ENCODE measurements at regions not wholly inside any gene's neighbourhood (a gene's known extent, or its start where the extent isn't known, plus 50 kb on each side); places are given as distances from the start of the nearest gene placed in this dataset.
A peak's percentile ranks its signal among the peaks of the same experiment; 100 is the strongest.

- DNase-seq: no peak
Measured at GRCh38 chr5:125348936-125349831, 602.7 kb upstream of the ZNF608 start.

DNA sequence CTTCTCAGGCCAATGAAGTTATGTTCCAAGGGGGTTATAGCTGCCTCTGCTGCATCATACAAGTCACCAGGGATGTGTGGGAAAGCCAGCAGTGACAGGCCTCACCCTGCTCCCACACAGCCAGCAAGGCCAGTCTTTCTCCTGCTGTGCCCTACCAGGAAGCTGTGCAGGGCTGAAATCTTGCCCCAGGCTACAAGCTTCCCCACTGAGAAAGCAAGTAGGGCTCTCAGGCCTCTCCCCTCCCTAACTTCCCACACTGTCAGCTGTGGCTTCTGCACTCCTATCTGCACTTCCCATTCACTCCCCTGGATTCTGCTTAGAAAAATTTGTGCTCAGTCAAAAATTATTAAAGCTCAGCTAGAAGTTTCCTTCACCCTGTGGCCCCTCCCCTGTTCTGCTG is 611.2 kb upstream of the ZNF608 start:
- DNase-seq: no peak

DNA sequence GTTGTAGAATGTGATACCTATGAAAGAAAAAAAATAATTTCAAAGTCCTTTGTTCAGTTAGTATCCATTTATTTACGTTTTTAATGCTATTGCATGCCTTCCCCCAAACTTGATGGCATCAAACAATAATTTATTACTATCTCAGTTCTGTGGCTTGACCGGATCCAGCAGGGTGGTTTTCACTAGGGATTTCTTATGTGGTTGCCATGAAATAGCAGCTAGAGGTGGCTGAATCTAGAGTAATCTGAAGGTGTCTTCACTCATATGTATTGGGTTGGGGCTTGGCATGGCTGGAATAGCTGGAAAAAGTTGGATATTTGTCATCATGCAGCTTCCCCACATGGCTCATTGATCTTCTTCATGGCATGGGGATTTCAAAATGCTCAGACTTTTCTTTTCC is 619.3 kb upstream of the ZNF608 start:
- no peak for DNase-seq

DNA sequence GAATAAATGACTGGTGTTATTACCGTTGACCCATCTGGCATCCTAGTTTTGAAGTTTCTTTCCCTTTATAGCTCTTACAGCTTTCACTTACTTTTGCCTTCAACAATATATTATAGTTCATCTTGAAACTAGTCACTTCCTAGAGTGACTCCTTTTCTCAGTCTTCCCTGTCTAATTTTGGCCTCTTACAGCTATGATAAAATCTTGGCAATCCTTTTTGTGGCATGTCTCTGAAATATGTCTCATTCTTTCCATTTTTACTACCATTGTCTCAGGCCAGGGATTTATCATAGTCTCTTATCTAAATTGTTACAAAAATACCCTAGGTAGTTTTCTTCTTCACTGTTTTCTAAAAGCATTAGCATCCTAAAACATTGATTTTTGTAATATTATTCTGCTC is 621.3 kb upstream of the ZNF608 start:
- DNase-seq: no peak

DNA sequence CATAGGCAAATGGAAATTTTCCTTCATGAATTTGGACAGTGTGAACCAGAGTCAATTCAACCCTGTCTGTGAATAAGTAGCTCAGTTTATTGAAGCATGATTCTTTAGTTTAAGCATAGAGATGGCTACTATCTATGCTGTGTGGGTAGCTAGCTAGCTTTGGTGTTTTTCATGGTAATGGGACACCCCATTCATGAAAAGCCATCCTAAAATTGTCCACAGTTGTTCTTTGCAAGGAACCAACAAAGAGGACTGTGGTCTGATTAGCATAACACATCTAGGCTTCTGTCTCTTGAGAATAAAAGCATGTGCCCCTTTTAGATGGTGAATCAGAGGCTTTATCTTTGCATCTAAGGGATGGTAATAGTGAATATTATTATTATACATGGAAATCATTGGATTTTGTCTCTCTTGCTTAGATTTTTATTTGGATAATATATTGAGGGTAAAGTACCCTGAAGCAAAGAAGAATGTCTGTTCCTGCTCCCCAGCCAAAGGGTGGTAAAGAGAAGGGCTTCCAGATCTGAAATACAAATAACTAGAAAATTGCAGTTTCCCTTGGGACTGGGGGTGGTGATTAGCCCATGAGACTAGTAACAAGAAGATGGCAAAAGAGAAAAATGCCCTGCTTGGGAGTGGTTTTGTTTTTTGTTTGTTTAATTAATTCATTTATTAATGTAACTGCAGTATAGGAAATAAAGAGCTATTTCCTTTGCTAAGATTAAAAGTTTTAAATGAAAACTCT is 624.2 kb upstream of the ZNF608 start:
- DNase-seq: no peak

DNA sequence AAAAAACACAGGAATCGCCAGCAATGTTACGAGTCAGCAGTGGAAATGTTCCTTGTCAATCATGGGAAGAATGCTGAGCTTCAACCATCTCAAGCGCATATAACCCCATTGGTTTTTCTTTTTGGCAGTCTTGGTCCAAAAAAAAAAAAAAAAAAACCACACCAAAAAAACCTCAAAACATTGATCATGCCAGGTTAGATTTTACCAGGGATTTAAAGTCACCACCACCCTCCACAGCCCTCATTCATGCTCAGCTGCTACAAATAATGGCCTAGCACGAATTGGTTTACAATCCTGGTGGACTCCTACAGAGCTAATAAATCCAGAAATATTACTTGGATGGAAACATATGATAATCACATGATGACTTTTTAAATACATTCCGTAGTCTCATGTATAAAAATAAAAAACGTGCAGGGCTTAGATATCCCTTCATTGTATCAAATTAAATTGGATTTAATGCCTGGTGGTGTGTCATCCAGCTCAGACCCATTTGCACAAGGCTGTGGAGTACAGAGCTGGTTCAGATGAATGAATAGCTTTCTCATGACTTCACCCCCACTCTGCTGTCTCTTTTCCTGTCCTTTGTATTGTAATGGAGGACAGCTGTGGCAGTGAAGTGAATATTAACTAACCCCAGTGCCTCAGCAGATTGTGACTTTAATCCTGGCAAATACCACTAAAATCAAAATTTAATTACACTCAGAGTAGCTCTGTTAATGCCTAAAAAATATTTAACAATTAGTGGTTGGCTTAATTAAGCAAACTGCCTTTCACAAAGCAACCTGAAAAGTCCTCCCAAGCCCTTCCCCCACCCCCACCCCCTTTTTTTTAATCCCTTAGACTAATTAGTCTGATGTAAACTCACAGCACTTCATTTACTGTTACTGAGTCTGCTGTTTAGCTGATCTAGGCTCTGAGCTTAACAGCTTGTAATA is 626.5 kb upstream of the ZNF608 start:
- peak; percentile 36 for DNase-seq

GRCh38 chr5:125375143-125375542 is 628.7 kb upstream of the ZNF608 start:
- no peak for DNase-seq

DNA sequence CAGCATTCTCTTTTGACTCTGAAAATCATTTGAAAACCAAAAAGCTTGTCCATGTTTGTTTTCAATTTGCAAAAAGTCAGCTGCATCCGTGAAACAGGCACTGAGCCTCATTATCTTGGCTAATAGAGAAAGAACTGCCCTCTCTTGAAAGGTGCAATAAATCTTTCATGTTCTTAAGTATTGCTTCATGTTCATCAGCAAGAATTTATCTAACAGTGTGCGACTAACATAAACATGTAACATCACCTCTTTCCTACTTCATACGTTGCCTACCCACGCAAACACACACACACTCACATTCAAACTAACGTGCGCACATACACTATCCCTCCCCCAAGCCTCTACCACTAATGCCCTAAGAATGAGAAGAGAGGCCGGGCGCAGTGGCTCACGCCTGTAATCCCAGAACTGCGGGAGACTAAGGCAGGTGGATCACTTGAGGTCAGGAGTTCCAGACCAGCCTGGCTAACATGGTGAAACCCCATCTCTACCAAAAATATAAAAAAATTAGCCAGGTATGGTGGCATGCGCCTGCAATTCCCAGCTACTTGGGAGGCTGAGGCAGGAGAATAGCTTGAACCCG is 629.7 kb upstream of the ZNF608 start:
- no peak for DNase-seq

DNA sequence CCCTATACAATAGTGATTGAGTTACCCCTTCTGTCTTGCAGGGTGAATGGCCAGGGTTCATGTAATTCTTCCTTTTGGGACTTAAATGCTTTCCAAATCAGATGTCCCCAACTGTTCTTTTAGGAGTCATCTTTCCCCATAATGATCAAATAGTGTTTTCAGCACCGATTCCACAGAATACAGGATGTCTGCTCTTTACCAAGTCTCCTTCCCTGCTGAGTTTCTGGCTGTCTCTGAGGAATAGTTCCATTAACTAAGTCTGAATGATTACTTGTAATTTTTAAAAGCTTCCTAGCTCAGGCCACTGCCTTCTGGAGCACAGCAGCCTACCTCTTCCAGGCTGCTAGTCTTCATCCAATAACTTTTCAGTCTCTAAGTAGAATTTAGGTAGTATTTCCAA is 630.7 kb upstream of the ZNF608 start:
- DNase-seq: no peak

DNA sequence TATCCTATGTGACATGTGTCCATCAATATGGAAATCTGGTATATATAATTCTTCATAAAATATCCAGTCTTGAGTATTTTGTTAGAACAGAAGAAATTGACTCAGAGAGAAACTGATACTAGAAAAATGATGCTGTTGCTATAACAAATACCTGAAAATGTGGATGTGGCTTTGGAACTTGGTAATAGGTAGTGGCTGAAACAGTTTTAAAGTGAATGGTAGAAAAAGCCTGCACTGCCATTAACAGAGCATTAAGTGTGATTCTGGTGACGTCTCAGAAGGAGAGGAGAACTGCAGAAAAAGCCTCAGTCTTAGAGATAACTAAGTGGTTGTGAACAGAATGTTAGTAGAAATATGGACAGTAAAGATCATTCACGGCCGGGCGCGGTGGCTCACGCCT is 634.9 kb upstream of the ZNF608 start:
- DNase-seq: no peak

DNA sequence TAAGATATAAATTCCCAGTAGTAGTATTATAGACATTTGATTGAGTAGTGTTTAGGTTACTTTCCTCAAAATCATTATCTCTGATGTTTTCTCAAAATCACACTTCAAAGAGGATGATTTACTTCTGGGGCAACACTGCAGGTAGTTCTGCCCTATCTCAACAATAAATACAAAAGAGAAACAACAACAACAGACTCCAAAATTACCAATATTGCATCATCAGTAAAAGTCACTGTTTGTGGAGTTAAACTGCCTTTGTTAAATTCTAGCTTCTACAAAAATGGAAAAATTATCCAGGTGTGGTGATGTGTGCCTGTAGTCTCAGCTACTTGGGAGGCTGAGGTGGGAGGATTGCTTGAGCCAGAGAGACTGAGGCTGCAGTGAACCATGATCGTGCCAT is 637.6 kb upstream of the ZNF608 start:
- no peak for DNase-seq

- no peak for DNase-seq
Measured at GRCh38 chr5:125390326-125390725, 643.9 kb upstream of the ZNF608 start.

GRCh38 chr5:125393221-125393815 is 646.9 kb upstream of the ZNF608 start:
- DNase-seq: no peak

DNA sequence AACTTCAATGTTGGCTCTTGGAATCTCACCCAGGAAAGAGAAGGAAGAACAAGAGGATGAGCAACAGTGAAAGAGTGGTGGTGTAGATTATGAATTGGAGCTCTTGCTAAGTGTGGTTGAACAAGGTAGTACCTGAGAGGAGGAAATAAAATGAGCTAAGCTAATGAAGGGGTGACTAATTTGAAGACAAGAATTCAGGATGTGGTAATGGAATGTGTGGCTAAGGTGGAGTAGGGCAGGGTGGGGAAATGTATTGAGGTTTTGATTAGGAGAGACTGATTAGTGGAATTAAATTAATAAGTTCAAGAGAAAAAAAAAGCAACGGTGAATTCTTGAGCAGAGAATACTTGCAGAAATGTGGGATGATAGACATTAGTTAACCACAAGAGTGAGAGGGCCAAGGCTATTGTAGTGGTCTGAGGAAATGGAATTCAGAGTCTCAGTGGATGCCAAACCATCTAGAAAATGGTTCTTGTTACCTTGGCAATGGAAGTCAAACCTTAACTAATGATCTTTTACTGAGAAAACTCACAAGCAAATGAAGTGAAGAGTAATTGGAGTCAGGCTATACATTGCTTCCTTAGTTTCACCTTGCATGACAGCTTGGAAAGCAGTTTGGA is 648.3 kb upstream of the ZNF608 start:
- no peak for DNase-seq

GRCh38 chr5:125396462-125396861 is 650.0 kb upstream of the ZNF608 start:
- DNase-seq: no peak

DNA sequence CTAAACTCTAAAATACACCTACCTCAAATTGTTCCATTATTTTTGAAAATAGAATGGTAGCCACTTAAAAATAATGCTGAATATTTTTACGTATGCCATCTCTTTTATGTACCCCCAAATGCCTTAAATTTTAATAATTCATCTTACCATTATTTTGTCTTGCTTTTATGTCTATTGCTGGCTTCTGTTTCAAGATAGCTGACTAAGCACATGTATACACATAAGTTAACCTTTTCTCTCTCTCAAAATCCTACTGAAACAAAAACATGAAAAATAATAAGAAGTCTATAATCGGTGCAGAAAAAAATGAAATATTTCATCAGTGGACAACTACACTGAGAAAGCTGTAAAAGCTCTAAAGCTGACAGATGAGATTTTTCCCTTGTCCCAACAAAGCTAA is 652.0 kb upstream of the ZNF608 start:
- DNase-seq: no peak

DNA sequence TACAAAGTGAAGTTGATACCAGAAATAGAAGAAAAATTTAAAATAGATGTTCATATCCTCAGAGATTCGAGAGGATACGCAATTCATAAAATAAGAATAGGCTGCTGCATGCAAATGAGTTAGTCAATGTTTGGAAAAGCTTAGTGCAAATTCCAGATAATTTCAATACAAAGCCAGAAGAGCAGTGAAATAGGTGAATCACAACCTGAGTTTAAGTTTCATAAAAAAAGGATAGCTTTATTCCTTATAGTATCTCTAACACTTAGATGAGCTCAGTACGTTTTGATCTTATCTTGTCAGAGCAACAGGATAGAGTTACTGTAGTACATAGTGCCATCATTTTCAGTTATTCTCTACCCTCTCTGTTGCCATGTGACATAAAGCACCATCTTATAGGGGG is 653.4 kb upstream of the ZNF608 start:
- DNase-seq: no peak

DNA sequence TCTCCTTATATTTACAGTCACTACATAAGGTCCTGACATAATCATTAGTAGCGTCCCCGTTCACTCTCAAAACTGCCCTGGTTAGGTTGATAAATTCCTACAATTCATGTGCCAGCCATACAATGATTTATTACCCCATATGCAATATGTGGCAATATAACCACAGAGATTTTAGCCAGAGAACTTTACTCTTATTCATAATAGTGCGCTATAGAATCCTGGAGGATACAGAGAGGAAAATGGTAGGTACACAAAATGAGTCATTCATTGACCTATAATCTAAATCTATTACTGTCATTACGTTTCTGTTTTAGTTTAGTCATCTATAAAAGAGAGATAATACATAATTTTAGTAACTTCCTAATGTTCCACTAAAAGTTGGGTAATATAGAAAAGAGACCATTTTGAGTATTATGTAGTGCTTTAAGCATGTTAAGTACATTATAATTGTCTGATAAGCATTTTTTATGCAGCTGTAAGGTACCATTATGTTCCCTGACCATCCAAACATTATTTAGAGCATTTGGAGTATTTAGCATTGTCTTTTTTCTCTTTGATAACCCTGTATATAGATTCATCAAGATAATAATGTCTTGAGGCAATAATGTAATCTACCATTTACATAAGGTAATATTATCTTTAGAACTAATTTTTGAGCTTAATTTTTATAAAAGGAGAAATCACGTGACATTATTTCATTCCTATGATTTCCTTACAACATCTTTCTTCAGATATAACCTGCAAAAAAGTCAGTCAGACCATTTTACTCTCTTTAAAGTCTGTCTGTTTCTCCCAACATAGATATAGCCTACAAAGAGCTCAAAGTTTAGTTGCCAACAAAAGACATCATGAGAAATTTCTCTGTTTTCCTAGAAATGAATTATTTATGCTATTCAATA is 655.5 kb upstream of the ZNF608 start:
- no peak for DNase-seq

- DNase-seq: no peak
Measured at GRCh38 chr5:125402787-125403186, 656.3 kb upstream of the ZNF608 start.

DNA sequence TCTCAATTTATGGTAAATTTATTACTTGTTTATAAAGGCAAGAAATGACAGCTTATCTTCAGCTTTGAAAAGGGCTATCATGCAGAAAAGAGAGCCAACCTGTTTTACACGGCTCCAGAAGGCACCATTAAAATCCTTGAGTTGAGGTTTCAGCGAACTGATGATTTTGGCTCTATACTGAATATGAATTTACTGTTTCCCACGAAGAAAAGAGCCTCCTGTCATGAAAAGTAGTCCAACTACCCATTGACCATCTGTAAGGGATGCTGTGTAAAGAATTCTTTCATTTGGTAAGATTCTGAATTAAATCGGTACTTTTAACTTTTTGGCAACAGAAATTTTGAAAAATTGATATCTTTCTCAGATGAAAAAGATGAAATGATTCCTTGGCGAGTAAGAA is 657.6 kb upstream of the ZNF608 start:
- DNase-seq: no peak
